Lower leg skin (tissue), 4 donors: ENCODE measurements at regions not wholly inside any gene's neighbourhood (a gene's known extent, or its start where the extent isn't known, plus 50 kb on each side); places are given as distances from the start of the nearest gene placed in this dataset.
"Not testable (repeated sequence)": the region's sequence is repeated elsewhere in the genome, so short reads cannot be mapped to it uniquely, and the experiment has no call there.

Source experiments
- DNase-seq, 2 donors: peaks; one replicate each; pipeline ENCODE4 v3.0.0-alpha.2; 2019; ENCODE audit warnings: low spot score in 2 of 2
- H3K4me3 ChIP-seq: fragments of 200-600 bp; sonication (generic); 2 replicates; pipeline ENCODE4 v1.5.1; 2017; ENCODE audit warnings: mild to moderate bottlenecking, low read depth; ENCODE audit not compliant: poor library complexity, severe bottlenecking
- POLR2A ChIP-seq, 2 donors: fragments of 450-650 bp; IDR thresholded peaks; one replicate each; pipeline ENCODE4 v1.6.1; 2016 to 2017; ENCODE audit warnings: antibody characterized with exemption in 2 of 2, mild to moderate bottlenecking in 1 of 2, moderate library complexity in 1 of 2
- WGBS, 2 donors: methylation state at CpG; one replicate each; pipeline ENCODE4 v1.1.5; 2018; 5-methylcytosine and 5-hydroxymethylcytosine counted together
- intact Hi-C: fragments of 100-400 bp; cut with DNase I; formaldehyde crosslinking; loops from one replicate; pipeline ENCODE4 v1.15.0; 2023; ENCODE audit warnings: low total_unique reads
- TF ChIP-seq, protein P1 (sequence below), 3 donors: fragments of 450-650 bp; IDR thresholded peaks; one replicate each; pipeline ENCODE4 v1.5.1; 2016; ENCODE audit warnings: antibody characterized with exemption in 3 of 3, mild to moderate bottlenecking in 3 of 3, moderate library complexity in 2 of 3

DNA sequence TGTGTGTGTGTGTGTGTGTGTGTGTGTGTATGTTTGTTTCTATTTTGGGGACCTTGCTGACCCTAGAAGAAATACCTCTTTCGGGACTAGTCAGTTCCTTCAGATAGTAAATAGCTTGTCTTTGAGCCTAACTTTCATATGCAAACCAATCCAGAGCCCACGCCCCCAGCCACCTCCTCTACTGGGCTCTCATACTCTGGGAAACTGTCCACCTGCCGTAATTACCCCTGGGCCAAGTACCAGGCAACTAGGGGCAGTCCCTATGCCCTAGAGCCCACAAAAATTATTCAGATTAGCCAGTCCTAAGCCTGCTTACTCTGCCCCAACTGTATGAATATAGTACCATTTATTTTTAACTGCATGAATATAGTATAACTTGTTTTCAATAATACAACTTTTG lies 970.4 kb downstream of the EPHA4 start:
- intact Hi-C loops, result no loop called here
- TF ChIP-seq POLR2A (IDR thresholded peaks at IDR 0.05), result no peak
- TF ChIP-seq, protein P1, sequence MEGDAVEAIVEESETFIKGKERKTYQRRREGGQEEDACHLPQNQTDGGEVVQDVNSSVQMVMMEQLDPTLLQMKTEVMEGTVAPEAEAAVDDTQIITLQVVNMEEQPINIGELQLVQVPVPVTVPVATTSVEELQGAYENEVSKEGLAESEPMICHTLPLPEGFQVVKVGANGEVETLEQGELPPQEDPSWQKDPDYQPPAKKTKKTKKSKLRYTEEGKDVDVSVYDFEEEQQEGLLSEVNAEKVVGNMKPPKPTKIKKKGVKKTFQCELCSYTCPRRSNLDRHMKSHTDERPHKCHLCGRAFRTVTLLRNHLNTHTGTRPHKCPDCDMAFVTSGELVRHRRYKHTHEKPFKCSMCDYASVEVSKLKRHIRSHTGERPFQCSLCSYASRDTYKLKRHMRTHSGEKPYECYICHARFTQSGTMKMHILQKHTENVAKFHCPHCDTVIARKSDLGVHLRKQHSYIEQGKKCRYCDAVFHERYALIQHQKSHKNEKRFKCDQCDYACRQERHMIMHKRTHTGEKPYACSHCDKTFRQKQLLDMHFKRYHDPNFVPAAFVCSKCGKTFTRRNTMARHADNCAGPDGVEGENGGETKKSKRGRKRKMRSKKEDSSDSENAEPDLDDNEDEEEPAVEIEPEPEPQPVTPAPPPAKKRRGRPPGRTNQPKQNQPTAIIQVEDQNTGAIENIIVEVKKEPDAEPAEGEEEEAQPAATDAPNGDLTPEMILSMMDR (IDR thresholded peaks at IDR 0.05), result no peak
- no peak for DNase-seq
- 59 to 70% methylated on average over 3 of the region's 3 CpGs for WGBS, 2 donors
- H3K4me3 ChIP-seq, result no peak overlapping the region

DNA sequence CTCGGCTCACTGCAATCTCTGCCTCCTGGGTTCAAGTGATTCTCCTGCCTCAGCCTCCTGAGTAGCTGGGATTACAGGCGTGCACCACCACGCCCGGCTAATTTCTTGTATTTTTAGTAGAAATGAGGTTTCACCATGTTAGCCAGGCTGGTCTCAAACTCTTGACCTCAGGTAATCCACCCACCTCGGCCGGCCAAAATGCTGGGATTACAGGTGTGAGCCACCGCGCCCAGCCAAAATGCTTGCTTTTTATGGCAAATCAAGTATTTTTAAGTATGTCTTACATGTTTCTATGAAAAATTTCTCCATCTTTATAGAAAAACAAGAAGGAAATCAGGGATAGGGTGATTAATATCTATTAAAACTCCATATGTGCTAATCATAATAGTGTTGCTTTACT lies 959.1 kb downstream of the EPHA4 start:
- intact Hi-C loops, H3K4me3 ChIP-seq, DNase-seq: not testable (repeated sequence)
- WGBS, 2 donors, result 91 to 98% methylated on average over 8 of the region's 8 CpGs

DNA sequence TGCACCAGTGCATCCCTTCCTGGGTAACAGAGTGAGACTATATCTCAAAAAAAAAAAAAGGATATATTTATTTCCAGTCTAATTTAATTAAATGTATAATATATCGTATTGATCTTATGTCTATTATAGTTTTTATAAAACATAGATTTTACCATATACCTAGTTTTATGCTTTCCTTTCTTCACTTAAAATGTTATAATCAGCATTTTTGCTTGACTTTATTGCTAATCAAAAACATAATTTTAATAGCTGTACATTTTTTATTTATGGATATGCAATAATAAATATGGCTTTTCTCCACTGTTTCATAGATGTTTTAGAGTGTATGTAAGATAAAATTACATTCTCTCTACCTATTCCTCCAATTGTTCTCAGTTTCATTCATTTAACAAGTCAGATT lies 958.0 kb downstream of the EPHA4 start:
- TF ChIP-seq POLR2A (IDR thresholded peaks at IDR 0.05), result no peak
- TF ChIP-seq, protein P1 (IDR thresholded peaks at IDR 0.05), result no peak
- H3K4me3 ChIP-seq, result no peak overlapping the region
- 92 to 93% methylated on average over 1 of the region's 1 CpG for WGBS, 2 donors
- intact Hi-C loops, result no loop called here
- no peak for DNase-seq

DNA sequence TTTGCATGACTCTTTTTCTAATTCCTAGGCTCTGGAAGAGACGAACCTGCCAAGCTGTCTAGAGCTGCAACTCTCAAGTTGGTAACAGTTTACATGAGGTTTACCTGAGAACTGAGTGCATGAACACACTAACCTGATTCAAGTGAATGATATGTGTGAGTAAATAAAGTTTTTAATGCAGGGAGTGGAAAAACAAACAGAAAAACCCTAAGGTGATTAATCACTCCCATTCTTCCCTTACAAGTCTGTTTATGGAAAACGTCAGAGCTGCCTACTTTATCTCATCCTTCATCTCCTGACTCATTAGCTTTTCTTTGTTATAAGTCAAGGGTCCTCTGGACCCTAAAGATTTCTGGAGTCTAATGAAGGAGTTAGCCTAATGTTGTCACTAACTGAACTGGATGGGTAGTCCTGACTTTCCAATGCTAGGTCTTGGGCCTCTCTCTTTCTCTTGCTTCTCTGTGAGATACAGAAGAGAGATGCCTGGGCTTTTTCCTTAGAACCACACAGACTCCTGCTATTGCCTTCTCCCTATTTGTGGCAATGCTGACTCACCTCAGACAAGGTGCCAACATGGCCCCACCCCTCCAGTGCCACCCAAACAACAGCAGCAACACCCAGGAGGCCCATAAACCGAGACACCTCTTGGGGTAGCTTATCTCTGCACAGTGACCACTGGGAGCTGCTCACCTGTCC lies 952.4 kb downstream of the EPHA4 start:
- H3K4me3 ChIP-seq, result no peak overlapping the region
- TF ChIP-seq, protein P1 (IDR thresholded peaks at IDR 0.05), result no peak
- TF ChIP-seq POLR2A (IDR thresholded peaks at IDR 0.05), result no peak
- peak in 1 of 2 donors; percentile 15 for DNase-seq
- 46 to 48% methylated on average over 3 of the region's 3 CpGs for WGBS, 2 donors
- intact Hi-C loops, result no loop called here

DNA sequence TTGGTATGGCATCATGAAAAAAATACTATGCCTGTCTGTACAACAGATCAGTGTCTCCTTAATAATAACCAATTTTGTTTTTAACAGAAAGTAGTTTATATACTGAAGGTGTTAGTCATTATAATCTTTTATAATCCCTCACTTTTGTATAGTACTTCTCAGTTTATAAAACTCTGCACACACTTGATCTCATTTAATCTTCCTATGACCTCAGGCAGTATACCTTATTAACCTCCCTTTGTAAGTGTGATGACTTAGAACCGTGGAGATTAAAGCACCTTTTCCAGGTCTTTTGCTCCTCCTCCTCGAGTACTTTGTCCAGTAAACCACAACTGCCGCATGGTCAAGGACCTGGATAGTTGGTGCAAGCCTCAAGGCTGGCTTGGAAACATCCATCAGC lies 945.5 kb downstream of the EPHA4 start:
- H3K4me3 ChIP-seq, result no peak overlapping the region
- 53 to 62% methylated on average over 3 of the region's 3 CpGs for WGBS, 2 donors
- TF ChIP-seq POLR2A (IDR thresholded peaks at IDR 0.05), result no peak
- TF ChIP-seq, protein P1 (IDR thresholded peaks at IDR 0.05), result no peak
- DNase-seq, result no peak
- intact Hi-C loops, result no loop called here

DNA sequence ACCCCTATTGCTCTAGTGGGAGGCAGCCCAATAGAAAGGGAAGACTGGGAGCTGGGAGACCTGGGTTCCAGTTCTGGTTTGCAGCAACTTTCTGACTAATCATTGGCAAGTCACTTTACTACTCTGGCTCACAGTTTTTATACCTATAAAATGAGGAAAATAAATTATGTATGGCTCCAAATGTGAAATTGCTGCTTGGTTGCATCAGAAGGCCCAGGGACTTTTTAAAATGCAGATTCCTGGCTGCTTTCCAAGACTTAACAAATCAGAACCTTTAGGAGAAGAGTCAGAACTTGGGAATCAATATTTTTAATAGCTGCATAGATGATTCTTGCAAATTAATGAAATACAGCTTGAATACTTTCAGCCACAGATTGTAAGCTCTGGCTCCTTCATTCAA lies 943.9 kb downstream of the EPHA4 start:
- H3K4me3 ChIP-seq, result no peak overlapping the region
- no peak for DNase-seq
- TF ChIP-seq, protein P1 (IDR thresholded peaks at IDR 0.05), result no peak
- no peak for TF ChIP-seq POLR2A (IDR thresholded peaks at IDR 0.05)
- intact Hi-C loops, result no loop called here
